Neural progenitor cell (in vitro differentiated cells): ENCODE measurements at regions not wholly inside any gene's neighbourhood (a gene's known extent, or its start where the extent isn't known, plus 50 kb on each side); places are given as distances from the start of the nearest gene placed in this dataset.

ENCODE experiments used
- DNase-seq: peaks from one replicate; pipeline ENCODE4 v3.0.0-alpha.2; 2016; ENCODE audit warnings: low spot score
- H2AFZ ChIP-seq: fragments of 200-600 bp; sonication (generic); replicated peaks from 2 replicates; pipeline ENCODE4 v1.6.1; 2016; ENCODE audit warnings: antibody characterized with exemption
- H3F3A ChIP-seq: fragments of 200-600 bp; sonication (generic); 2 replicates; pipeline ENCODE4 v1.6.1; 2016; ENCODE audit warnings: antibody characterized with exemption, low read depth
- H3K27ac ChIP-seq: fragments of 200-600 bp; sonication (generic); 2 replicates; pipeline ENCODE4 v1.5.1; 2016; ENCODE audit warnings: mild to moderate bottlenecking
- H3K27me3 ChIP-seq: fragments of 200-600 bp; sonication (generic); 2 replicates; pipeline ENCODE4 v1.6.1; 2016; ENCODE audit warnings: mild to moderate bottlenecking, moderate library complexity
- H3K36me3 ChIP-seq: fragments of 200-600 bp; sonication (generic); 2 replicates; pipeline ENCODE4 v1.5.1; 2016
- H3K4me1 ChIP-seq: fragments of 200-600 bp; sonication (generic); 2 replicates; pipeline ENCODE4 v1.6.1; 2016; ENCODE audit warnings: mixed run types
- H3K4me2 ChIP-seq: fragments of 200-600 bp; sonication (generic); 2 replicates; pipeline ENCODE4 v1.6.1; 2016
- H3K4me3 ChIP-seq: fragments of 200-600 bp; sonication (generic); 2 replicates; pipeline ENCODE4 v1.5.1; 2016
- H3K79me2 ChIP-seq: fragments of 200-600 bp; sonication (generic); 2 replicates; pipeline ENCODE4 v1.6.1; 2016; ENCODE audit warnings: low read depth
- H3K9ac ChIP-seq: fragments of 200-600 bp; sonication (generic); 2 replicates; pipeline ENCODE4 v1.6.1; 2016
- H3K9me3 ChIP-seq: fragments of 200-600 bp; sonication (generic); 2 replicates; pipeline ENCODE4 v1.5.1; 2016; ENCODE audit warnings: low read depth
- H4K20me1 ChIP-seq: fragments of 200-600 bp; sonication (generic); 2 replicates; pipeline ENCODE4 v1.6.1; 2016; ENCODE audit warnings: low read depth
- H3K27ac Mint-ChIP-seq: 3 replicates; pipeline ENCODE4 v1.8.0; 2021; ENCODE audit warnings: mixed read lengths
- H3K27me3 Mint-ChIP-seq: 2 replicates; pipeline ENCODE4 v1.8.0; 2022; ENCODE audit warnings: low read depth, mild to moderate bottlenecking, inconsistent platforms, moderate library complexity, mixed read lengths; ENCODE audit not compliant: insufficient read depth
- H3K36me3 Mint-ChIP-seq: 3 replicates; pipeline ENCODE4 v1.8.0; 2021; ENCODE audit warnings: mixed read lengths
- H3K4me1 Mint-ChIP-seq: 3 replicates; pipeline ENCODE4 v1.8.0; 2021; ENCODE audit warnings: mixed read lengths
- H3K4me3 Mint-ChIP-seq: 3 replicates; pipeline ENCODE4 v1.8.0; 2021; ENCODE audit warnings: mild to moderate bottlenecking, moderate library complexity, mixed read lengths
- H3K9me3 Mint-ChIP-seq: 3 replicates; pipeline ENCODE4 v1.8.0; 2020; ENCODE audit warnings: mixed read lengths
- CTCF ChIP-seq: fragments of 200-600 bp; sonication (generic); IDR thresholded peaks from 2 replicates; pipeline ENCODE4 v1.5.1; 2017; ENCODE audit warnings: antibody characterized with exemption, mild to moderate bottlenecking
- EZH2 ChIP-seq: fragments of 200-600 bp; sonication (generic); IDR thresholded peaks from 2 replicates; pipeline ENCODE4 v1.6.1; 2017; ENCODE audit warnings: antibody characterized with exemption, mild to moderate bottlenecking, moderate library complexity
- EZH2phosphoT487 ChIP-seq: fragments of 200-600 bp; sonication (generic); IDR thresholded peaks from 2 replicates; pipeline ENCODE4 v1.6.1; 2017; ENCODE audit warnings: antibody characterized with exemption

GRCh38 chr10:52409195-52409594, 95.1 kb downstream of the DKK1 start:
- Mint-ChIP-seq H3K36me3 (no peaks in the 10 kb centered on the region), H3K4me1 (peaks cover 11% of the 10 kb centered on the region), H3K27ac (no peak overlapping the region), H3K4me3 (no peak overlapping the region), H3K9me3 (no peaks in the 10 kb centered on the region), H3K27me3 (no peaks in the 10 kb centered on the region)
- H3K4me1 ChIP-seq, result peaks cover 1% of the 10 kb centered on the region
- H3K4me2 ChIP-seq, result no peak overlapping the region
- no peak for DNase-seq
- H3K9me3 ChIP-seq, result no peaks in the 10 kb centered on the region
- no peak overlapping the region for H3K27ac ChIP-seq
- H2AFZ ChIP-seq, result no peak overlapping the region
- H3F3A ChIP-seq, result no peaks in the 10 kb centered on the region
- no peaks in the 10 kb centered on the region for H3K36me3 ChIP-seq
- no peak overlapping the region for H3K9ac ChIP-seq
- H3K4me3 ChIP-seq, result no peak overlapping the region
- no peaks in the 10 kb centered on the region for H4K20me1 ChIP-seq
- H3K27me3 ChIP-seq, result no peaks in the 10 kb centered on the region
- no peaks in the 10 kb centered on the region for H3K79me2 ChIP-seq
- TF ChIP-seq EZH2 (no peak), CTCF (no peak)

GRCh38 chr10:52409928-52410327, 95.8 kb downstream of the DKK1 start:
- Histone ChIP-seq H2AFZ (no peak overlapping the region), H3K27ac (no peak overlapping the region), H3K4me2 (no peak overlapping the region), H3K4me3 (no peak overlapping the region), H3F3A (no peaks in the 10 kb centered on the region), H3K9me3 (no peaks in the 10 kb centered on the region), H3K27me3 (no peaks in the 10 kb centered on the region), H3K79me2 (no peaks in the 10 kb centered on the region), H3K9ac (no peak overlapping the region), H3K4me1 (peaks cover 5% of the 10 kb centered on the region), H4K20me1 (no peaks in the 10 kb centered on the region), H3K36me3 (no peaks in the 10 kb centered on the region)
- DNase-seq, result no peak
- Mint-ChIP-seq H3K4me1 (peaks cover 11% of the 10 kb centered on the region), H3K9me3 (no peaks in the 10 kb centered on the region), H3K27ac (no peak overlapping the region), H3K36me3 (no peaks in the 10 kb centered on the region), H3K4me3 (no peak overlapping the region), H3K27me3 (no peaks in the 10 kb centered on the region)
- TF ChIP-seq CTCF (no peak), EZH2phosphoT487 (no peak), EZH2 (no peak)

- H3K4me1 Mint-ChIP-seq, result peaks cover 11% of the 10 kb centered on the region
- no peaks in the 10 kb centered on the region for H3K9me3 Mint-ChIP-seq
- Histone ChIP-seq H3K36me3 (no peaks in the 10 kb centered on the region), H3K79me2 (no peaks in the 10 kb centered on the region), H3K27me3 (no peaks in the 10 kb centered on the region), H3K4me3 (no peak overlapping the region), H4K20me1 (no peaks in the 10 kb centered on the region), H3K4me2 (no peak overlapping the region), H3K4me1 (peaks cover 5% of the 10 kb centered on the region), H3K9ac (no peak overlapping the region), H2AFZ (no peak overlapping the region), H3K27ac (no peak overlapping the region), H3K9me3 (no peaks in the 10 kb centered on the region), H3F3A (no peaks in the 10 kb centered on the region)
- DNase-seq, result no peak
- TF ChIP-seq CTCF (no peak), EZH2phosphoT487 (no peak), EZH2 (no peak)
- H3K27ac Mint-ChIP-seq, result no peak overlapping the region
- no peaks in the 10 kb centered on the region for H3K27me3 Mint-ChIP-seq
- H3K4me3 Mint-ChIP-seq, result no peak overlapping the region
- no peaks in the 10 kb centered on the region for H3K36me3 Mint-ChIP-seq
Observed at GRCh38 chr10:52410916-52411315, 96.8 kb downstream of the DKK1 start.

GRCh38 chr10:52419281-52419680, 105.2 kb downstream of the DKK1 start:
- Histone ChIP-seq H3F3A (no peaks in the 10 kb centered on the region), H3K4me1 (peaks cover 3% of the 10 kb centered on the region), H3K4me2 (no peak overlapping the region), H3K9ac (no peak overlapping the region), H3K79me2 (no peaks in the 10 kb centered on the region), H3K27me3 (no peaks in the 10 kb centered on the region), H3K27ac (no peak overlapping the region), H2AFZ (no peak overlapping the region), H3K4me3 (no peak overlapping the region), H4K20me1 (no peaks in the 10 kb centered on the region), H3K36me3 (no peaks in the 10 kb centered on the region), H3K9me3 (no peaks in the 10 kb centered on the region)
- Mint-ChIP-seq H3K9me3 (no peaks in the 10 kb centered on the region), H3K4me3 (no peak overlapping the region), H3K36me3 (no peaks in the 10 kb centered on the region), H3K4me1 (no peaks in the 10 kb centered on the region), H3K27ac (no peak overlapping the region), H3K27me3 (no peaks in the 10 kb centered on the region)
- TF ChIP-seq CTCF (no peak), EZH2 (no peak), EZH2phosphoT487 (no peak)
- DNase-seq, result no peak
